ENCODE measurements at regions not wholly inside any gene's neighbourhood (a gene's known extent, or its start where the extent isn't known, plus 50 kb on each side); places are given as distances from the start of the nearest gene placed in this dataset.
"Not testable (repeated sequence)": the region's sequence is repeated elsewhere in the genome, so short reads cannot be mapped to it uniquely, and the experiment has no call there.

- Histone ChIP-seq H3K79me2 (ENCODE audit: insufficient read depth, low read length) (no peaks in the 10 kb centered on the region), H3K4me3 (ENCODE audit: insufficient read depth, low read length) (no peak overlapping the region), H4K20me1 (ENCODE audit: insufficient read depth, low read length) (no peaks in the 10 kb centered on the region), H3K4me1 (ENCODE audit: insufficient read depth, low read length) (no peaks in the 10 kb centered on the region), H2AFZ (ENCODE audit: low read length) (no peak overlapping the region), H3K27ac (ENCODE audit: low read depth, low read length) (no peak overlapping the region), H3K36me3 (ENCODE audit: insufficient read depth, low read length) (no peaks in the 10 kb centered on the region), H3K27me3 (ENCODE audit: insufficient read depth, low read length) (no peaks in the 10 kb centered on the region), H3K4me2 (ENCODE audit: insufficient read depth, low read length) (no peak overlapping the region), H3K9me3 (ENCODE audit: low read depth, low read length) (no peaks in the 10 kb centered on the region)
- no peak for TF ChIP-seq CTCF (IDR thresholded peaks at IDR 0.05; ENCODE audit: extremely low read depth, low read depth, low read length)
- DNase-seq (ENCODE audit: insufficient read length, low spot score, missing footprints) = no peak
Measured at GRCh38 chr2:58473165-58473564, 232.0 kb upstream of the FANCL start.

- no peak overlapping the region for H3K4me2 ChIP-seq (ENCODE audit: insufficient read depth, low read length)
Measured at GRCh38 chr2:58466804-58467203, 225.7 kb upstream of the FANCL start.

GRCh38 chr2:58466021-58466420 lies 224.9 kb upstream of the FANCL start:
- not testable (repeated sequence) for H3K4me1 ChIP-seq (ENCODE audit: insufficient read depth, low read length); H3K4me2 ChIP-seq (ENCODE audit: insufficient read depth, low read length); DNase-seq (ENCODE audit: insufficient read length, low spot score, missing footprints); H3K27me3 ChIP-seq (ENCODE audit: insufficient read depth, low read length); H3K79me2 ChIP-seq (ENCODE audit: insufficient read depth, low read length); H2AFZ ChIP-seq (ENCODE audit: low read length); H3K9me3 ChIP-seq (ENCODE audit: low read depth, low read length); H3K4me3 ChIP-seq (ENCODE audit: insufficient read depth, low read length); H4K20me1 ChIP-seq (ENCODE audit: insufficient read depth, low read length); H3K27ac ChIP-seq (ENCODE audit: low read depth, low read length); H3K36me3 ChIP-seq (ENCODE audit: insufficient read depth, low read length)

More at GRCh38 chr2:58466804-58467203, 225.7 kb upstream of the FANCL start:
- Histone ChIP-seq H3K79me2 (ENCODE audit: insufficient read depth, low read length) (no peaks in the 10 kb centered on the region), H3K27me3 (ENCODE audit: insufficient read depth, low read length) (no peaks in the 10 kb centered on the region), H3K4me1 (ENCODE audit: insufficient read depth, low read length) (no peaks in the 10 kb centered on the region), H3K36me3 (ENCODE audit: insufficient read depth, low read length) (no peaks in the 10 kb centered on the region), H2AFZ (ENCODE audit: low read length) (no peak overlapping the region), H3K4me3 (ENCODE audit: insufficient read depth, low read length) (no peak overlapping the region), H4K20me1 (ENCODE audit: insufficient read depth, low read length) (no peaks in the 10 kb centered on the region), H3K27ac (ENCODE audit: low read depth, low read length) (no peak overlapping the region), H3K9me3 (ENCODE audit: low read depth, low read length) (no peaks in the 10 kb centered on the region)
- TF ChIP-seq CTCF (IDR thresholded peaks at IDR 0.05; ENCODE audit: extremely low read depth, low read depth, low read length) = no peak
- no peak for DNase-seq (ENCODE audit: insufficient read length, low spot score, missing footprints)

GRCh38 chr2:58460670-58461069 lies 219.5 kb upstream of the FANCL start:
- Histone ChIP-seq H3K36me3 (ENCODE audit: insufficient read depth, low read length) (no peaks in the 10 kb centered on the region), H3K9me3 (ENCODE audit: low read depth, low read length) (no peaks in the 10 kb centered on the region), H3K27ac (ENCODE audit: low read depth, low read length) (no peak overlapping the region), H4K20me1 (ENCODE audit: insufficient read depth, low read length) (no peaks in the 10 kb centered on the region), H3K27me3 (ENCODE audit: insufficient read depth, low read length) (no peaks in the 10 kb centered on the region), H3K4me1 (ENCODE audit: insufficient read depth, low read length) (no peaks in the 10 kb centered on the region), H3K79me2 (ENCODE audit: insufficient read depth, low read length) (no peaks in the 10 kb centered on the region), H2AFZ (ENCODE audit: low read length) (no peak overlapping the region), H3K4me2 (ENCODE audit: insufficient read depth, low read length) (no peak overlapping the region), H3K4me3 (ENCODE audit: insufficient read depth, low read length) (no peak overlapping the region)
- TF ChIP-seq CTCF (IDR thresholded peaks at IDR 0.05; ENCODE audit: extremely low read depth, low read depth, low read length) = no peak
- no peak for DNase-seq (ENCODE audit: insufficient read length, low spot score, missing footprints)

Data from osteoblast (primary cell).